IMR-90 (cell line): ENCODE measurements at regions not wholly inside any gene's neighbourhood (a gene's known extent, or its start where the extent isn't known, plus 50 kb on each side); places are given as distances from the start of the nearest gene placed in this dataset.

Experiments
- ATAC-seq: fragments of 200-7000 bp; cut with Tn5 transposase; 2 replicates; pipeline ENCODE4 v1.9.1; 2020; ENCODE audit warnings: low read depth, mild to moderate bottlenecking, moderate library complexity
- BruUV-seq: library from RNA; stranded (reverse); fragments of 400-500 nt; replicated peaks from 2 replicates; lab custom pipeline; 2021; lab: Mats Ljungman, UMichigan
- CTCF ChIA-PET: fragments of 300-600 bp; formaldehyde crosslinking; extraction: SDS; loops from one replicate; lab custom pipeline; 2021; ENCODE audit warnings: antibody characterized with exemption; lab: Yijun Ruan, JAX
- POLR2A ChIA-PET: fragments of 300-600 bp; sonication (Branson Sonifier 250); formaldehyde crosslinking; loops from one replicate; lab custom pipeline; 2022; ENCODE audit warnings: antibody characterized with exemption; ENCODE audit not compliant: unreplicated experiment; lab: Charles Lee
- DNase-seq: peaks from one replicate; pipeline ENCODE4 v3.0.0; 2013
- H2AFZ ChIP-seq: replicated peaks from 2 replicates; pipeline ENCODE3; 2013; ENCODE audit warnings: low read length, mild to moderate bottlenecking; ENCODE audit not compliant: poor library complexity
- H2AK5ac ChIP-seq: 2 replicates; pipeline ENCODE4 v1.6.1; 2013; ENCODE audit warnings: low read depth, low read length, inconsistent platforms
- H2AK9ac ChIP-seq: replicated peaks from 2 replicates; pipeline ENCODE3; 2013; ENCODE audit warnings: mild to moderate bottlenecking, low read depth, low read length, moderate library complexity; ENCODE audit not compliant: poor library complexity
- H2BK120ac ChIP-seq: 2 replicates; pipeline ENCODE4 v1.6.1; 2013; ENCODE audit warnings: low read depth, low read length, inconsistent platforms
- H2BK15ac ChIP-seq: 3 replicates; pipeline ENCODE4 v1.6.1; 2013; ENCODE audit warnings: low read depth, low read length, inconsistent platforms
- H2BK20ac ChIP-seq: 2 replicates; pipeline ENCODE4 v1.6.1; 2013; ENCODE audit warnings: low read depth, mild to moderate bottlenecking, inconsistent platforms, low read length, moderate library complexity
- H2BK5ac ChIP-seq: 2 replicates; pipeline ENCODE4 v1.6.1; 2013; ENCODE audit warnings: mild to moderate bottlenecking, low read depth, low read length, inconsistent platforms; ENCODE audit not compliant: poor library complexity, severe bottlenecking
- H3K14ac ChIP-seq: replicated peaks from 2 replicates; pipeline ENCODE4 v1.6.1; 2013; ENCODE audit warnings: low read depth, low read length, inconsistent platforms
- H3K18ac ChIP-seq: 2 replicates; pipeline ENCODE4 v1.6.1; 2013; ENCODE audit warnings: low read depth, low read length, control low read depth
- H3K23ac ChIP-seq: 2 replicates; pipeline ENCODE4 v1.6.1; 2013; ENCODE audit warnings: low read depth, low read length, inconsistent platforms
- H3K27ac ChIP-seq: 2 replicates; pipeline ENCODE4 v1.5.1; 2013; ENCODE audit warnings: mild to moderate bottlenecking, control low read depth, low read length; ENCODE audit not compliant: insufficient read depth
- H3K27me3 ChIP-seq: 2 replicates; pipeline ENCODE4 v1.6.1; 2013; ENCODE audit warnings: low read length; ENCODE audit not compliant: control insufficient read depth, insufficient read depth
- H3K36me3 ChIP-seq: 2 replicates; pipeline ENCODE4 v1.6.1; 2013; ENCODE audit warnings: low read length, mixed read lengths; ENCODE audit not compliant: control insufficient read depth, insufficient read depth
- H3K4ac ChIP-seq: 2 replicates; pipeline ENCODE4 v1.6.1; 2013; ENCODE audit warnings: low read depth, low read length, inconsistent platforms
- H3K4me1 ChIP-seq: 2 replicates; pipeline ENCODE4 v1.6.1; 2013; ENCODE audit warnings: low read length, mixed read lengths; ENCODE audit not compliant: control insufficient read depth, insufficient read depth
- H3K4me2 ChIP-seq: 2 replicates; pipeline ENCODE4 v1.6.1; 2013; ENCODE audit warnings: low read depth, mild to moderate bottlenecking, control low read depth, low read length, moderate library complexity
- H3K4me3 ChIP-seq: 2 replicates; pipeline ENCODE4 v1.5.1; 2013; ENCODE audit warnings: low read depth, mild to moderate bottlenecking, control low read depth, low read length, moderate library complexity; ENCODE audit not compliant: insufficient read depth
- H3K56ac ChIP-seq: 2 replicates; pipeline ENCODE4 v1.6.1; 2013; ENCODE audit warnings: low read length, inconsistent platforms; ENCODE audit not compliant: insufficient read depth; ENCODE audit errors: extremely low read depth
- H3K79me1 ChIP-seq, 2 experiments: 2 replicates each; pipeline ENCODE4 v1.6.1; 2013; ENCODE audit warnings: low read length in 2 of 2, inconsistent platforms in 1 of 2, low read depth in 1 of 2
- H3K9ac ChIP-seq: 2 replicates; pipeline ENCODE4 v1.6.1; 2013; ENCODE audit warnings: low read depth, low read length, control low read depth
- H3K9me1 ChIP-seq: 2 replicates; pipeline ENCODE4 v1.6.1; 2013; ENCODE audit warnings: low read length, inconsistent platforms; ENCODE audit not compliant: insufficient read depth
- H3K9me3 ChIP-seq: 2 replicates; pipeline ENCODE4 v1.6.1; 2013; ENCODE audit warnings: low read length; ENCODE audit not compliant: control insufficient read depth, insufficient read depth
- H4K20me1 ChIP-seq: 2 replicates; pipeline ENCODE4 v1.6.1; 2013; ENCODE audit warnings: low read length, inconsistent platforms; ENCODE audit not compliant: insufficient read depth
- H4K5ac ChIP-seq: 2 replicates; pipeline ENCODE4 v1.6.1; 2013; ENCODE audit warnings: mild to moderate bottlenecking, low read depth, low read length, control low read depth
- H4K8ac ChIP-seq, 2 experiments: 2 replicates each; pipeline ENCODE4 v1.6.1; 2013; ENCODE audit warnings: low read depth in 2 of 2, low read length in 2 of 2, control low read depth in 1 of 2, inconsistent platforms in 1 of 2
- H4K91ac ChIP-seq: 2 replicates; pipeline ENCODE4 v1.6.1; 2013; ENCODE audit warnings: low read depth, low read length, inconsistent platforms; ENCODE audit not compliant: insufficient read depth
- MXI1 ChIP-seq: IDR thresholded peaks from 2 replicates; pipeline ENCODE4 v1.6.1; 2012; ENCODE audit warnings: low read depth, mild to moderate bottlenecking, low read length, moderate library complexity, borderline replicate concordance
- RCOR1 ChIP-seq: IDR thresholded peaks from 2 replicates; pipeline ENCODE4 v1.6.1; 2012; ENCODE audit warnings: mild to moderate bottlenecking, low read length, improper control_type of control experiment; ENCODE audit not compliant: insufficient replicate concordance
- WGBS, 2 experiments: methylation state at CpG; one replicate each; pipeline versions ENCODE4 v1.1.5 to v1.1.7; 2013; ENCODE audit warnings: missing lambda C conversion rate in 2 of 2; ENCODE audit not compliant: insufficient read length in 1 of 2; ENCODE audit errors: extremely low coverage in 2 of 2; 5-methylcytosine and 5-hydroxymethylcytosine counted together
- dilution Hi-C: fragments of 300-500 bp; cut with HindIII; formaldehyde crosslinking; loops from one replicate; pipeline ENCODE4 v1.14.3; 2018; ENCODE audit warnings: low sequenced_read_pairs; ENCODE audit not compliant: unreplicated experiment
- in situ Hi-C: fragments of 300-500 bp; cut with MboI; formaldehyde crosslinking; loops from 3 replicates; pipeline ENCODE4 v1.14.3; 2019; ENCODE audit warnings: low sequenced_read_pairs, inconsistent platforms, mixed read lengths
- intact Hi-C: fragments of 100-400 bp; cut with micrococcal nuclease; formaldehyde crosslinking; loops from 2 replicates; pipeline ENCODE4 v1.10.0; 2022
- TF ChIP-seq, protein P1 (sequence below): fragments of 150-350 bp; IDR thresholded peaks from 2 replicates; pipeline ENCODE4 v1.6.1; 2016; ENCODE audit warnings: low read depth, mild to moderate bottlenecking, low read length, moderate library complexity, borderline replicate concordance

DNA sequence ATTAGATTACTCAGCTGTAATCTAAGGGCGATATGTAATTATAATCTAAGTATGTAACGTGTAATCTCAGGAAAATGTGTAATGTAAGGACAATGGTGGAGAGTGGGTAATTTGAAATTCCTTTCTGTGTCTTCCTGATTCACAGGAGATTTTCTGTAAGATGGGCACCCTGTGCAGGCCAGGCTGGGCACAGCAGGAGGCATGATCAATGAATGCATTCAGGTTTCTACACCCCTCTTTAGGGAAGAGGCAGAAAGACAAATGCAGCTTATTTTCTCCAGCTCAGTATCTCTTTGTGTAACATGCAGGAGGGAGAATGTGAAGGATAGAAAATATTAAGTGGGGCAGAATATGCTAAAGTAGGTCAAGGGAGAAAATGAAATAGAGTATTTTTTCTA lies 320.1 kb downstream of the PIK3C3 start:
- Histone ChIP-seq H3K14ac (no peak overlapping the region), H3K56ac (no peak overlapping the region), H3K79me1 (no peaks in the 10 kb centered on the region), H3K9ac (no peak overlapping the region), H3K4me2 (no peak overlapping the region), H2AFZ (no peak overlapping the region), H3K4me1 (no peaks in the 10 kb centered on the region), H3K9me1 (no peaks in the 10 kb centered on the region), H3K36me3 (no peaks in the 10 kb centered on the region), H3K18ac (no peak overlapping the region), H2AK5ac (no peak overlapping the region), H3K23ac (no peak overlapping the region), H2BK20ac (no peak overlapping the region), H3K27ac (no peak overlapping the region), H4K91ac (no peak overlapping the region), H3K27me3 (no peaks in the 10 kb centered on the region), H3K4me3 (no peak overlapping the region), H4K5ac (no peak overlapping the region), H4K20me1 (no peaks in the 10 kb centered on the region), H2BK15ac (no peak overlapping the region), H3K9me3 (no peaks in the 10 kb centered on the region), H2AK9ac (no peak overlapping the region), H4K8ac (no peak overlapping the region), H2BK5ac (no peak overlapping the region), H3K4ac (no peak overlapping the region), H2BK120ac (no peak overlapping the region)
- TF ChIP-seq MXI1 (no peak), RCOR1 (no peak)
- TF ChIP-seq, protein P1, sequence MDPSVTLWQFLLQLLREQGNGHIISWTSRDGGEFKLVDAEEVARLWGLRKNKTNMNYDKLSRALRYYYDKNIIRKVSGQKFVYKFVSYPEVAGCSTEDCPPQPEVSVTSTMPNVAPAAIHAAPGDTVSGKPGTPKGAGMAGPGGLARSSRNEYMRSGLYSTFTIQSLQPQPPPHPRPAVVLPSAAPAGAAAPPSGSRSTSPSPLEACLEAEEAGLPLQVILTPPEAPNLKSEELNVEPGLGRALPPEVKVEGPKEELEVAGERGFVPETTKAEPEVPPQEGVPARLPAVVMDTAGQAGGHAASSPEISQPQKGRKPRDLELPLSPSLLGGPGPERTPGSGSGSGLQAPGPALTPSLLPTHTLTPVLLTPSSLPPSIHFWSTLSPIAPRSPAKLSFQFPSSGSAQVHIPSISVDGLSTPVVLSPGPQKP: no peak
- no CpG with 5 or more reads among the region's 2 CpGs for WGBS, 2 experiments
- ATAC-seq (no peak), DNase-seq (no peak)
- intact Hi-C loops (no loop called here), in situ Hi-C loops (no loop called here), dilution Hi-C loops (no loop called here)
- POLR2A ChIA-PET: no interaction called here
- BruUV-seq: no TSS peak
- CTCF ChIA-PET: interaction anchor here (0.5 to 1.9 kb wide), 2 partner anchors 161 to 1727 kb away, joined by 3 to 8 read pairs; no protein-coding TSS in a partner anchor
